Keratinocyte (primary cell): ENCODE measurements at regions not wholly inside any gene's neighbourhood (a gene's known extent, or its start where the extent isn't known, plus 50 kb on each side); places are given as distances from the start of the nearest gene placed in this dataset.

ENCODE experiments used
- CTCF ChIP-seq, 3 experiments: IDR thresholded peaks in 1 of 3; conservative IDR thresholded peaks in 1 of 3; optimal IDR thresholded peaks in 1 of 3; 2 replicates in 2 of 3; 3 replicates in 1 of 3; pipeline versions ENCODE3 to v1.5.1; 2011; ENCODE audit warnings: low read length in 3 of 3, mild to moderate bottlenecking in 3 of 3, moderate library complexity in 2 of 3, control low read depth in 1 of 3, inconsistent platforms in 1 of 3; ENCODE audit not compliant: insufficient read depth in 2 of 3; ENCODE audit errors: extremely low read depth in 1 of 3
- EZH2 ChIP-seq: IDR thresholded peaks from one replicate; pipeline ENCODE4 v1.6.1; 2012; ENCODE audit warnings: inconsistent platforms, mild to moderate bottlenecking, low read length, moderate library complexity

- TF ChIP-seq CTCF (optimal IDR thresholded peaks at IDR 0.05 in 1 of 3, IDR thresholded peaks at IDR 0.05 in 1 of 3, conservative IDR thresholded peaks at IDR 0.05 in 1 of 3; ENCODE audit: extremely low read depth in 1 of 3, insufficient read depth in 2 of 3, low read length in 3 of 3) = no peak
- no peak for TF ChIP-seq EZH2
These were observed 263.8 kb upstream of the ATP10A start for GRCh38 chr15:26126819-26127387.
